COR-L47 (cell line): ENCODE measurements at regions not wholly inside any gene's neighbourhood (a gene's known extent, or its start where the extent isn't known, plus 50 kb on each side); places are given as distances from the start of the nearest gene placed in this dataset.
"Not testable (repeated sequence)": the region's sequence is repeated elsewhere in the genome, so short reads cannot be mapped to it uniquely, and the experiment has no call there.

Experiments used
- DNase-seq: peaks from one replicate; lab custom pipeline; 2025; lab: John Stamatoyannopoulos, UW

GRCh38 chr4:188956566-188956965 is 817.3 kb downstream of the TRIML1 start:
- no peak for DNase-seq

GRCh38 chr4:188958346-188958745 is 819.1 kb downstream of the TRIML1 start:
- no peak for DNase-seq

GRCh38 chr4:188959424-188959823 is 820.2 kb downstream of the TRIML1 start:
- no peak for DNase-seq

GRCh38 chr4:188960411-188961093 is 821.3 kb downstream of the TRIML1 start:
- no peak for DNase-seq

- DNase-seq: peak; percentile 69
Measured at GRCh38 chr4:188971125-188971524, 831.9 kb downstream of the TRIML1 start.

- DNase-seq: no peak
Measured at GRCh38 chr4:188975271-188975670, 836.0 kb downstream of the TRIML1 start.

GRCh38 chr4:188976644-188977115 is 837.4 kb downstream of the TRIML1 start:
- DNase-seq: peak; percentile 84

GRCh38 chr4:188977232-188977631 is 838.0 kb downstream of the TRIML1 start:
- peak; percentile 23 for DNase-seq

GRCh38 chr4:188984518-188984917 is 845.3 kb downstream of the TRIML1 start:
- no peak for DNase-seq

- peak; percentile 59 for DNase-seq
Measured at GRCh38 chr4:188986271-188986689, 847.0 kb downstream of the TRIML1 start.

- DNase-seq: no peak
Measured at GRCh38 chr4:188987011-188987410, 847.8 kb downstream of the TRIML1 start.

GRCh38 chr4:188988131-188988530 is 848.9 kb downstream of the TRIML1 start:
- DNase-seq: no peak

GRCh38 chr4:188989371-188989770 is 850.1 kb downstream of the TRIML1 start:
- DNase-seq: no peak

- DNase-seq: no peak
Measured at GRCh38 chr4:188992706-188993105, 853.5 kb downstream of the TRIML1 start.

- no peak for DNase-seq
Measured at GRCh38 chr4:188993871-188994270, 854.6 kb downstream of the TRIML1 start.

- no peak for DNase-seq
Measured at GRCh38 chr4:189001283-189001970, 862.2 kb downstream of the TRIML1 start.

- no peak for DNase-seq
Measured at GRCh38 chr4:189001971-189002450, 862.8 kb downstream of the TRIML1 start.

GRCh38 chr4:189002475-189002874 is 863.2 kb downstream of the TRIML1 start:
- no peak for DNase-seq

GRCh38 chr4:189010452-189011217 is 871.4 kb downstream of the TRIML1 start:
- DNase-seq: not testable (repeated sequence)

GRCh38 chr4:189021831-189022230 is 882.6 kb downstream of the TRIML1 start:
- DNase-seq: no peak

- no peak for DNase-seq
Measured at GRCh38 chr4:189022440-189023035, 883.3 kb downstream of the TRIML1 start.

GRCh38 chr4:189029976-189030504 is 890.8 kb downstream of the TRIML1 start:
- DNase-seq: no peak
